ENCODE measurements at regions not wholly inside any gene's neighbourhood (a gene's known extent, or its start where the extent isn't known, plus 50 kb on each side); places are given as distances from the start of the nearest gene placed in this dataset.
"Not testable (repeated sequence)": the region's sequence is repeated elsewhere in the genome, so short reads cannot be mapped to it uniquely, and the experiment has no call there.

GRCh38 chr2:111356512-111357031 lies 235.9 kb downstream of the BCL2L11 start:
- DNase-seq (ENCODE audit: low read depth in 2 of 3, low spot score in 1 of 3), result not testable (repeated sequence)

DNA sequence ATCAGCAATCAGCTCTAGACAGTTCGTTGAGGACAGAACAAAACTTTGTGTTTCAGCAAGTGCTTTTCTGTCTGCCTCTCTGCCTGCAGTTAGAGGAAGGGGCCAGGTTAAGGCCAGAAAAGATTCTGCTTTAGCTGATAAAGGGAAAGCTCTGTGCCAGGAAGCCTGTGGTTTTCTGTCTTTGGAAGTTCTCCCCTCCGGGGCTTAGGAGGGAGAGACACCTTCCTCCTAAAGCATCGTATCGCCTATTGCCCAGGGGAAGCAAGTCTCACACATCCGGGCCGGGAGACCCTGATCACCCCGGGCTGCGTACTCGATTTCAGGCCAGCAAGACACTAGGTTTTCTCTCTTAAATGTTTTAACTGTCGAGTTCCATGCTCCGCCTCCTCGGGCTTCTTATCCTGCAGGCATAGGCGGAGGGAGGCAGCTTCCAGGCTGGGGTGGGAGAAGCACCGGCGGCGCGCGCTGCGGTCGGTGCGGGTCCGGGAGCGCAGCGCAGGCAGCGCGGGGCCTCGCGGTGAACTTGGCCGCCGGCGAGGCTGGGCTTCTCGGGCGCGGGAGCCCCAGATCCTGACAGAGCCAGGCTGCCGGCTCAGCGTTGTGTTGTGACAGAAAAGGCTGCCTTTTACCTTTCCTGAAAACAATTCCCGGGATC lies 245.4 kb downstream of the BCL2L11 start:
- not testable (repeated sequence) for DNase-seq (ENCODE audit: low read depth in 2 of 3, low spot score in 1 of 3)

- DNase-seq (ENCODE audit: low read depth in 2 of 3, low spot score in 1 of 3), result not testable (repeated sequence)
Measured at GRCh38 chr2:111366641-111367029, 245.9 kb downstream of the BCL2L11 start.

DNA sequence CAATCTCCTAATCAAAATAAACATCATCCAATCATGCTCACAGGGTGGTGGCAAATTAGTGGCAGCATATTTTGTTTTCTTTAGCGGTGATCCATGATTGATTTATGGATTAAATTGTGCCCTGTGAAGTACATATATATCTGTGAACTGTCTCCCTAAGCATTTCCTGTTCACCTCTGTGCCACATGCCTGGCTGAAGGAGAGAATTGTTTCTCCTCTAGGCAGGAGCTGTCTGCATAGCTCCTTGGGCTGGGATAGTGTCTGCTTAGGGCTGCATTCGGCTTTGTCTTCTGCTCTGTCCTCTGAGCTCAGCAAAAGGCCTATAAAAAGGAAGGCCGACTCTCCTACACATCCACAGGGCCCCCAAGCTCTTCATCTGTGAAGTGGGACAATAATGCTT lies 246.4 kb downstream of the BCL2L11 start:
- not testable (repeated sequence) for DNase-seq (ENCODE audit: low read depth in 2 of 3, low spot score in 1 of 3)

GRCh38 chr2:111367871-111368270 lies 247.2 kb downstream of the BCL2L11 start:
- DNase-seq (ENCODE audit: low read depth in 2 of 3, low spot score in 1 of 3), result not testable (repeated sequence)

- DNase-seq (ENCODE audit: low read depth in 2 of 3, low spot score in 1 of 3), result not testable (repeated sequence)
Measured at GRCh38 chr2:111368288-111368687, 247.6 kb downstream of the BCL2L11 start.

- not testable (repeated sequence) for DNase-seq (ENCODE audit: low read depth in 2 of 3, low spot score in 1 of 3)
Measured at GRCh38 chr2:111373060-111373459, 252.3 kb downstream of the BCL2L11 start.

DNA sequence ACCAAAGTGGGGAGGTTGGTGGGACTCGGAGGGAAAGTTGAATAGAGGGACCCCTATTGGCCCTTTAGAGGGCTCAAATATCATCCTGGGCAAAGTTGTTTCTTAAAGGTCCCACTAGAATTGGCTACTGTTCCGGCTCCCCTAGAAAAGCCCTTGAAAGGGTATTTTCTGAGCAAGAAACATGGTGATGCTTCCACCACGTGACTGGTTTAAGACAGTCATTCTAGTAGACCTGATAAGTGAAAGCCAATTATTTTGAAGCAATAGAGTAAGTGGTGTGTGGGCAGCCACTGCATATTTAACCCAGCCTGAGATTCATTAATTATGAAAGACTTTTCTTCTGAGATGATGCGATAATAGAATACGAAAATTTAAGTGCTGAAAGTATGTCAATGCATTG lies 253.3 kb downstream of the BCL2L11 start:
- DNase-seq (ENCODE audit: low read depth in 2 of 3, low spot score in 1 of 3), result not testable (repeated sequence)

- DNase-seq (ENCODE audit: low read depth in 2 of 3, low spot score in 1 of 3), result not testable (repeated sequence)
Measured at GRCh38 chr2:111374734-111375133, 254.0 kb downstream of the BCL2L11 start.

DNA sequence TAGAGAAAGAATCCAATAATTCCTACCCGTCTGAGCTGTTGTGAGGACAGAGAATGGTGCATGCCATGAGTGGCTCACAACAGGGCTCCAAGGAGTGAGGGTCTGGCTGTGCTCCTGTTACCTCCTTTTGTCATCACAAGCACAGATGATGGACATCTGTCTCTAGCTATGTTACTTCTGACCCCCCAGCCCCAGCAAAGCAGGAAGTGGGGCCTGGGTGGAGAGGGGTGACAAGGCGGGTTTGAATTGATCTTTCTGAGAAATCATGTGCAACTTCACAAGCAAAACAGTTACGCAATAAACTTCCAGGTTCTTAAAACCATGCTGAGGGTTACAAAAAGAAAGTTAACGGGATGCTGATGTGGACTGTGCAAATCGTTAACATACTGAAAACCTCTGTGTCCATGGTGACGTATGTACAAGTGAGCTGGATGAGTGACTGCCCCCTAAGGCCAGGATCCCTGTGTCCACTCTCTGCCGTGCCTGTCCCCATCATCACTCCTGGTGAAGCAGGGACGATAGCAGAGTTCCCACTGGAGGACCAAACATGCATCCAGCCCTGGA lies 254.7 kb downstream of the BCL2L11 start:
- DNase-seq (ENCODE audit: low read depth in 2 of 3, low spot score in 1 of 3), result not testable (repeated sequence)

DNA sequence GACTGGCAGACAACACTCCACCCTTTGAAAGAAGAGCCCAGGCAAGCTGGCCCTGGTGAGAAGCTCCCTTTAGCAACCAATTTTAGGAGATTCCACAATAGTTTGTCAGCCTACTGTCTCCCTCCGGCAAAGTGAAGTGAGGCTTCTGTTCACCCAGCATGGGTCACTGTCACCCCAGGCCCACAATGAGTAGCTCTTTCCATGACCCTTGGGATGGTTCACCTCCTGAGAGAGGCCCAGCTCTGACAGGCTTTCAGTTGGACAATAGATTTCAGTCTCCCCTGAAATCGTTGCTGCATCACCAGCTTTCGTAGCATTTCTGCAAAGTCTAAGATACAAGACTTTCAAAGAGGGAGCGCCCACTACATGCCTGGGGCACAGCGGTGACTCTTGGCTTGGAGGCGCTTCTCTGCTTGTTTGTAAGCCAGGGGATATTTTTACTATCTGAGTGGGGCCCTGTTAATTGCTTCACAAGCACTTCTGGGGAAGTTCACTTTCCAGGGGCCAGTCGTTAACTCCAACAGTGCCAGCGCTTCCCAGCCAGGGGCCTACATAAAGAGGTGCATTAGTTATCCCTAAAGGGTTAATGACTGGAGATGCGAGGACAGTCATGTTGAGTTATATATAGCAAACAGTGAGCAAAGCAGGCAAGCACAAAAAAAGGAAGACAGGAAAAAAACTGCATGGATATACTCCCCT lies 255.7 kb downstream of the BCL2L11 start:
- DNase-seq (ENCODE audit: low read depth in 2 of 3, low spot score in 1 of 3), result not testable (repeated sequence)

GRCh38 chr2:111376971-111377352 lies 256.2 kb downstream of the BCL2L11 start:
- not testable (repeated sequence) for DNase-seq (ENCODE audit: low read depth in 2 of 3, low spot score in 1 of 3)

- DNase-seq (ENCODE audit: low read depth in 2 of 3, low spot score in 1 of 3), result not testable (repeated sequence)
Measured at GRCh38 chr2:111377386-111377959, 256.8 kb downstream of the BCL2L11 start.

DNA sequence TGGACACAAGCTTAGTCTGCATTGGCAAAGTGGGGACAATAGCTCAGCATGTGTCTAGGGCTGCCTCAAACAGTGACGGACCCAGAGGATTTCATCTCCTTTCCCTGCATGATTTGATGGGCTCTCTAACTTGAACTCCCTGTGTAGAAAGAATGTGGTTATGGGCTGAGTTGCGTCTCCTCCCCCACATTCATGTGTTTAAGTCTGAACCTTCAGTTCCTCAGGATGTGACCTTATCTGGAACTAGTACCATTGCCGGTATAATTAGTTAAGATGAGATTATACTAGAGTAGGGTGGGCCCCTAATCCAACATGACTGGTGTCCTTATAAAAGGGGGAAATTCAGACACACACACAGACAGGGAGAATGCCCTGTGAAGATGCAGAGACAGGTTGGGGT lies 257.6 kb downstream of the BCL2L11 start:
- DNase-seq (ENCODE audit: low read depth in 2 of 3, low spot score in 1 of 3), result not testable (repeated sequence)

- DNase-seq (ENCODE audit: low read depth in 2 of 3, low spot score in 1 of 3), result peak in 1 of 3 donors; percentile 23
Measured at GRCh38 chr2:111380733-111381439, 260.2 kb downstream of the BCL2L11 start.

DNA sequence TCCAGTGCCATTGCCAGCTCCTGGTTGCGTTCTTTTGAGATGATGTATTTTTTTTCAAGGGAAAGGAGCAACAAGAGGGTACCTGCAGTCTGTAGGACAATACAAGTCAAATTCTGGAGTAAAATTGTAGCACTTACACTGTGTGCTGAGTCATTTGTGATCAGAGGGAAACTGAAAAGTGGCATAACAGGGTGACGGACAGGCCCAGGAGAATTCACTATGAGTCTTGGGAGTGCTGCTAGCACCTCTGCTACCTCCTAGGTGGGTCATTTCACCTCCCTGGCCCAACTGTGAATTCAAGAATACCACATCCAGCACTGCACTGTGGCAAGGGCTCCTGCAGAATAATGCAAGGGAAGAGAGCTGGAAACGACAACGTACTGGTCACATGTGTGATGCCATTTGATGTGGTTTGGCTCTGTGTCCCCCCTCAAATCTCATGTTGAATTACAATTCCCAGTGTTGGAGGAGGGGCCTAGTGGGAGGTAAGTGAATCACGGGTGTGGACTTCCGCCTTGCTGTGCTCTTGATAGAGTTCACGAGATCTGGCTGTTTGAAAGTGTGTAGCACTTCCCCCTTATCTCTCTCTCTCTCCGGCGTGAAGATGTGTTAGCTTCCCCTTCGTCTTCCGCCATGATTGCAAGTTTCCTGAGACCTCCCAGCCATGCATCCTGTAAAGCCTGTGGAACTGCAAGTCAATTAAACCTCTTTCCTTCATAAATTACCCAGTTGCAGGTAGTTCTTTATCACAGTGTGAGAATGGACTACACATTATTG lies 261.0 kb downstream of the BCL2L11 start:
- not testable (repeated sequence) for DNase-seq (ENCODE audit: low read depth in 2 of 3, low spot score in 1 of 3)

DNA sequence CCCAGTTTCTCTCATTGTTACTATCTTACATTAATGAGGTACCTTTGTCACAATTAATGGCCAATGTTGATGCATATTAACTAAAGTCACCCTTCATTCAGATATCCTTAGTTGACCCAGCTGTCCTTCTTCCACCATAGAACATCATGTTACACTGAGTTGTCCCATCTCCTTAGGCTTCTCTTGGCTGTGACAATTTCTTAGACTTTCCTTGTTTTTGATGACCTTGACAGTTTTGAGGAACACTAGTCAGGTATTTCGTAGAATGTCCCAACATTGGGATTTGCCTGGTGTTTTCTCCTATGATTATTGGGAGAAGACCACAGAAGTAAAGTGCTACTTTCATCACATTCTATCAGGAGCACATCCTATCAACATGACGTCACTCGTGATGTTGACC lies 261.8 kb downstream of the BCL2L11 start:
- not testable (repeated sequence) for DNase-seq (ENCODE audit: low read depth in 2 of 3, low spot score in 1 of 3)

- DNase-seq (ENCODE audit: low read depth in 2 of 3, low spot score in 1 of 3), result not testable (repeated sequence)
Measured at GRCh38 chr2:111383311-111383710, 262.6 kb downstream of the BCL2L11 start.

DNA sequence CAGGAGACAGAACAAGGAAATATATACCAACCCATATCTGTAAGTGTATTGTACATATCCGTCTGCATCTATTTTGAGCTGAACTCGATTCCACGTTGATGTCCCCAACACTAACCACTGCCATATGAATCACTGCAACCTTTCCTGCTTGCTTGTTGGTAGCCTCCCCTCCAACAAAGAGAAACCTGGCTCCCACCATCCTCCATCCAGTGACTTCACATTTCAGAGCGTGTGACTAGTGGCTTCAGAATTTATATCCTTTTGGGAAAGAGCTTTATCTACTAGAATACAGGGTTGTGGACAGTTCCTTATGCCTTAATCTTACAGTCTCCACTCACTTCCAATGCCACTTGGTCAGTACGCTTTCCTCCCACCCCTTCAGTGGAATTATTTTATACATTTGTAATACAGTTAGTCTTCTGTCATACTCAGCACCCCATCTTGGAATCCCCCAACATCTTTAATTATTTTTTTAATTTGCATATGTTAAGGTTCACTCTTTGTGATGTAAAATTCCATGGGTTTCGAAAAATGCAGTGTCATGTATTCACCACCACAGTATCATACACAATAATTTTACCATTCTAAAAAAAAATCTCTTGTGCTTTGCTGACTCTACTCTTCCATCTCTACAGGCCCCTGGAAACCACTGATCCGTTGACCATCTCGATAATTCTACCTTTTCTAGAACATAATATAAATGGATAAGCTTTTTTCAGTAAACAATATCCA lies 264.7 kb downstream of the BCL2L11 start:
- DNase-seq (ENCODE audit: low read depth in 2 of 3, low spot score in 1 of 3), result not testable (repeated sequence)

DNA sequence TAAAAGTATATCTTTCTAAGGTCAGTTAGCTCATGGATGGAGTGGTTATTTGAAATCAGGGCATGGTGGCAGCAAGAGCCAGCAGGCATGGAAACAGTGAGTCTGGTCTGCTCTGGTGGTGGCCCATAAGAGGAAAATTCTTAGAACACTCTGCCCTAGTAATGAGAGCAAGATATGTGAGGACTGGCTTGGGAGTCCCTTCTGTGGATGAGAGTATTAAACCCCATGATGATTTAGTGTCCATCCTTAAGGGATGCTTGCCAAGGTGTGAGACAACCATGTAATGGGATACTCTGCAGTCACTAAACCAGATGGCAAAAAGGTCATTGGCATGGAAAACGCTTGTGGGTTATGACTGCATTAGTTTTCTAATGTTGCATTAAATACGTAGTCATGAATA lies 269.9 kb downstream of the BCL2L11 start:
- DNase-seq (ENCODE audit: low read depth in 2 of 3, low spot score in 1 of 3), result not testable (repeated sequence)

All from stimulated activated CD4-positive, alpha-beta T cell treated with anti-CD3 and anti-CD28 coated beads, Interleukin-12 subunit alpha, Interleukin-12 subunit beta, amount 100 ng/mL, for 48 hours (primary cell).